KMS-11 (cell line): ENCODE measurements at regions not wholly inside any gene's neighbourhood (a gene's known extent, or its start where the extent isn't known, plus 50 kb on each side); places are given as distances from the start of the nearest gene placed in this dataset.

Source experiments
- H2AFZ ChIP-seq: fragments of 200-600 bp; sonication (generic); 2 replicates; pipeline ENCODE4 v1.6.1; 2016; ENCODE audit warnings: antibody characterized with exemption, mixed run types, low read depth
- H3K27ac ChIP-seq: fragments of 200-600 bp; sonication (generic); 2 replicates; pipeline ENCODE4 v1.6.1; 2016; ENCODE audit warnings: mild to moderate bottlenecking, mixed run types
- H3K27me3 ChIP-seq: fragments of 200-600 bp; sonication (generic); 2 replicates; pipeline ENCODE4 v1.6.1; 2017; ENCODE audit warnings: mild to moderate bottlenecking, low read depth, mixed run types, moderate library complexity; ENCODE audit not compliant: insufficient read depth
- H3K36me3 ChIP-seq: fragments of 200-600 bp; sonication (generic); 2 replicates; pipeline ENCODE4 v1.6.1; 2017; ENCODE audit warnings: mild to moderate bottlenecking, mixed run types; ENCODE audit not compliant: insufficient read depth
- H3K4me1 ChIP-seq: fragments of 200-600 bp; sonication (generic); 2 replicates; pipeline ENCODE4 v1.6.1; 2016; ENCODE audit warnings: mild to moderate bottlenecking, low read depth, mixed run types; ENCODE audit not compliant: poor library complexity, severe bottlenecking
- H3K4me2 ChIP-seq: fragments of 200-600 bp; sonication (generic); 2 replicates; pipeline ENCODE4 v1.7.0; 2016; ENCODE audit warnings: mild to moderate bottlenecking, mixed run types
- H3K4me3 ChIP-seq: fragments of 200-600 bp; sonication (generic); IDR thresholded peaks from 2 replicates; pipeline ENCODE4 v1.6.1; 2017; ENCODE audit warnings: low read depth, low read length, mixed read lengths; ENCODE audit not compliant: insufficient read depth
- H3K79me2 ChIP-seq: fragments of 200-600 bp; sonication (generic); 2 replicates; pipeline ENCODE4 v1.6.1; 2016; ENCODE audit warnings: low read depth, mixed run types; ENCODE audit not compliant: insufficient read depth
- H3K9ac ChIP-seq: fragments of 200-600 bp; sonication (generic); 2 replicates; pipeline ENCODE4 v1.6.1; 2016; ENCODE audit warnings: mild to moderate bottlenecking, mixed run types
- H4K20me1 ChIP-seq: fragments of 200-600 bp; sonication (generic); 2 replicates; pipeline ENCODE4 v1.6.1; 2016; ENCODE audit warnings: mild to moderate bottlenecking, mixed run types; ENCODE audit not compliant: insufficient read depth
- TF ChIP-seq, protein P1 (sequence below): fragments of 200-600 bp; sonication (generic); conservative IDR thresholded peaks from 2 replicates; pipeline ENCODE4 v1.6.1; 2017; ENCODE audit warnings: low read depth, mild to moderate bottlenecking, antibody characterized with exemption, low read length, moderate library complexity, mixed read lengths

DNA sequence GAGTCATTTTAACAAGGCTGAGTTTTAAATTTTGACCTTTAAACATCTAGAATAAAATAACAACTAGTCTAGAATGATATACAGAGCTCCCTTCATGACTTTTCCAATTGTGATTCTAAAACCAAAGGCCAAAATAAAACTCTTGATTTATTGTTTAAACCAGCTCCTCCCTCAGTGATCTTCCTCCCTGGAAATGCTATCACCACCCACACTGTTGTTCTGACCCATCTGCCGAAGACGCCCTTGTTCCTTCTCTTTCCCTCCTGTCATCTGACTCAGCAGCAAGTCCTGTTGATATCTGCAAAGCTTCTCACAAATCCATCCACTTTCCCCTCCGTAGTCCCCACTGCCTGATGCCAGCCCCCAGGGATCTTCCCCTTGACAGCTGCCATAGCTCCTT lies 231.6 kb upstream of the DYNLRB2 start:
- Histone ChIP-seq H3K9ac (no peak overlapping the region), H4K20me1 (no peaks in the 10 kb centered on the region), H3K27me3 (no peaks in the 10 kb centered on the region), H3K36me3 (no peaks in the 10 kb centered on the region), H3K4me1 (no peaks in the 10 kb centered on the region), H3K4me3 (no peak overlapping the region), H3K27ac (no peak overlapping the region), H3K4me2 (no peak overlapping the region), H2AFZ (no peak overlapping the region), H3K79me2 (no peaks in the 10 kb centered on the region)
- TF ChIP-seq, protein P1, sequence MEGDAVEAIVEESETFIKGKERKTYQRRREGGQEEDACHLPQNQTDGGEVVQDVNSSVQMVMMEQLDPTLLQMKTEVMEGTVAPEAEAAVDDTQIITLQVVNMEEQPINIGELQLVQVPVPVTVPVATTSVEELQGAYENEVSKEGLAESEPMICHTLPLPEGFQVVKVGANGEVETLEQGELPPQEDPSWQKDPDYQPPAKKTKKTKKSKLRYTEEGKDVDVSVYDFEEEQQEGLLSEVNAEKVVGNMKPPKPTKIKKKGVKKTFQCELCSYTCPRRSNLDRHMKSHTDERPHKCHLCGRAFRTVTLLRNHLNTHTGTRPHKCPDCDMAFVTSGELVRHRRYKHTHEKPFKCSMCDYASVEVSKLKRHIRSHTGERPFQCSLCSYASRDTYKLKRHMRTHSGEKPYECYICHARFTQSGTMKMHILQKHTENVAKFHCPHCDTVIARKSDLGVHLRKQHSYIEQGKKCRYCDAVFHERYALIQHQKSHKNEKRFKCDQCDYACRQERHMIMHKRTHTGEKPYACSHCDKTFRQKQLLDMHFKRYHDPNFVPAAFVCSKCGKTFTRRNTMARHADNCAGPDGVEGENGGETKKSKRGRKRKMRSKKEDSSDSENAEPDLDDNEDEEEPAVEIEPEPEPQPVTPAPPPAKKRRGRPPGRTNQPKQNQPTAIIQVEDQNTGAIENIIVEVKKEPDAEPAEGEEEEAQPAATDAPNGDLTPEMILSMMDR: no peak

DNA sequence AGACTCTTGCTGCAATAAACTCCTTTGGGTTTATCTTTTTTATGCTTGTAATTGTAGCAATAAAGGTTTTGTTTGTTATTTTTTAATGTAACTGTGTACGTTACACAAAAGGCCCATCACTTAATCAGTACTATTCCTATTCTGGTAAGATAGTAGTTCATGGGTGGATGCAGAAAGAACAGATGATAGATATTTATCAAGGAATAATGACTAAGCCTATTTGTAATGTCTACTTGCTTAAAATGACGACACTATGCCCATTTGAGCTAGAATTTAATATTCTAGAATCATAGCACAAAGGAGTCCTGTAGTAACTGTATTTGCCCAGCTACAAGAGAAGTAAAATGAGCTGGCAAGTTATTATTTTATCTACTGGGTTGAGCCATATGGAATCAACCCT lies 235.4 kb upstream of the DYNLRB2 start:
- Histone ChIP-seq H3K9ac (no peak overlapping the region), H3K79me2 (no peaks in the 10 kb centered on the region), H4K20me1 (no peaks in the 10 kb centered on the region), H3K4me1 (no peaks in the 10 kb centered on the region), H2AFZ (no peak overlapping the region), H3K36me3 (no peaks in the 10 kb centered on the region), H3K27ac (no peak overlapping the region), H3K4me2 (no peak overlapping the region), H3K4me3 (no peak overlapping the region), H3K27me3 (no peaks in the 10 kb centered on the region)
- TF ChIP-seq, protein P1: no peak

DNA sequence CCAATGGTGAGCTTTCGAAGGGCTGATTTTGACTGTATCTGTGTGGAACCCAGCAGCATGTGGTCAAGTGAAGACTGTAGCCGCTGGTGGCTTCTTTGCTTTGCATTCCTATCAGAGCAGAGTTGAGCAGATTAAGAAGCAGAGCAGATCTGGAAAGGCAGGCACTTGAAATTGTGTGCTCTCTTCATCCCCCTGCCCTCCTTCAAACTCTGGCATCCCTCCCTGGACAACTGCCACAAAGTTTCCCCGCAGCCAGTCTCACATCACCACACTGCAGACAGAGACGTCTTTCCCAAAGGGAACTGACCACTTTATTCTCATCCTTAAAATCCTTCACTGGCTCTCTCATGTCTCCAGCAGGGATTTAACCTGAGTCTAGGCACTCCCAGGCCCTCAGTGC lies 237.1 kb upstream of the DYNLRB2 start:
- Histone ChIP-seq H3K4me2 (no peak overlapping the region), H4K20me1 (no peaks in the 10 kb centered on the region), H2AFZ (no peak overlapping the region), H3K4me1 (no peaks in the 10 kb centered on the region), H3K27me3 (no peaks in the 10 kb centered on the region), H3K9ac (no peak overlapping the region), H3K27ac (no peak overlapping the region), H3K79me2 (no peaks in the 10 kb centered on the region), H3K4me3 (no peak overlapping the region), H3K36me3 (no peaks in the 10 kb centered on the region)
- TF ChIP-seq, protein P1: no peak

DNA sequence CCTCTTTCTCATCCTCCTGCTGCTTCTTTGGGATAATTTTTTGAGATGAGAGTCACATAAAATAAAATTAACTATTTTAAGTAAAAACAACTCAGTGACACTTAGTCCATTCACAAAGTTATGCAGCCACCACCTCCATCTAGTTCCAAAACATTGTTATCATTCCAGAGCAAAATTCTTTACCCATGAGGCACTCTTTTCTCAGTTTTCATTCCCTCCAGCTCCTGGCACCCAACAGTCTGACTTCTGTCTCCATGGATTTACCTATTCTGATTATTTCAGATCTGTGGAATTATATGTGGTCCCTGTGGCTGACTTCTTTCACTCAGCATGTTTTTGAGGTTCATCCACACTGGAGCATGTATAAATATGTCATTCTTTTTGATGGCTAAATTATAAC lies 239.9 kb upstream of the DYNLRB2 start:
- H3K27me3 ChIP-seq: no peaks in the 10 kb centered on the region
- H3K4me2 ChIP-seq: no peak overlapping the region
- H2AFZ ChIP-seq: no peak overlapping the region
- no peaks in the 10 kb centered on the region for H4K20me1 ChIP-seq
- H3K79me2 ChIP-seq: no peaks in the 10 kb centered on the region
- no peaks in the 10 kb centered on the region for H3K36me3 ChIP-seq
- H3K9ac ChIP-seq: no peak overlapping the region
- no peak overlapping the region for H3K27ac ChIP-seq
- no peaks in the 10 kb centered on the region for H3K4me1 ChIP-seq
- TF ChIP-seq, protein P1: no peak
- no peak overlapping the region for H3K4me3 ChIP-seq

DNA sequence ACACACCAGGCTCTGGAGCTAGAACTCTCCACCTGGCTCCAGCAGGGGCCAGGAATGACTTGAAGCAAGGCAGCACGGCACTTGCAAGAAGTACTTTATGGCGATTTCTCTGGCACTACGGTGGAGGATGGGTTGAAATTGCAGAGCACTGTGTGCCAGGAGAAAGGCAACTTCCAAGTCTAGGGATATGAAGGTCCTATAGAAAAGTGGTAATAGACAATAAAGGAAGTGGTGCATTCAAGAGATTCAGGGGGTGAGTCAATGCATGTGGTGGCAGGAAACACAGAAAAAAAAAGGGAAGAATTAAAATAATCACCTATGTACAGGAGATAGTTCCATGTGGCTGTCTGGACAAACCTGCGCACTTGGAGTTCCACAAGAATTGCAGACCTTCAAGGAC lies 240.3 kb upstream of the DYNLRB2 start:
- TF ChIP-seq, protein P1: no peak
- Histone ChIP-seq H3K9ac (no peak overlapping the region), H3K27me3 (no peaks in the 10 kb centered on the region), H3K36me3 (no peaks in the 10 kb centered on the region), H3K4me1 (no peaks in the 10 kb centered on the region), H3K27ac (no peak overlapping the region), H3K79me2 (no peaks in the 10 kb centered on the region), H3K4me3 (no peak overlapping the region), H3K4me2 (no peak overlapping the region), H2AFZ (no peak overlapping the region), H4K20me1 (no peaks in the 10 kb centered on the region)
